ENCODE measurements at regions not wholly inside any gene's neighbourhood (a gene's known extent, or its start where the extent isn't known, plus 50 kb on each side); places are given as distances from the start of the nearest gene placed in this dataset.

GRCh38 chr16:9337308-9338032 is 246.0 kb downstream of the HAPSTR1 start:
- H3K4me3 ChIP-seq (ENCODE audit: low read depth, low read length): no peak overlapping the region
- TF ChIP-seq CTCF (IDR thresholded peaks at IDR 0.05; ENCODE audit: insufficient read depth, low read depth, low read length, missing control alignments): no peak
- DNase-seq (ENCODE audit: low read depth): no peak

GRCh38 chr16:9338068-9338467 is 246.6 kb downstream of the HAPSTR1 start:
- no peak for TF ChIP-seq CTCF (IDR thresholded peaks at IDR 0.05; ENCODE audit: insufficient read depth, low read depth, low read length, missing control alignments)
- no peak for DNase-seq (ENCODE audit: low read depth)
- no peak overlapping the region for H3K4me3 ChIP-seq (ENCODE audit: low read depth, low read length)

GRCh38 chr16:9338510-9338909 is 247.1 kb downstream of the HAPSTR1 start:
- no peak overlapping the region for H3K4me3 ChIP-seq (ENCODE audit: low read depth, low read length)
- no peak for TF ChIP-seq CTCF (IDR thresholded peaks at IDR 0.05; ENCODE audit: insufficient read depth, low read depth, low read length, missing control alignments)
- no peak for DNase-seq (ENCODE audit: low read depth)

GRCh38 chr16:9340526-9341256 is 249.2 kb downstream of the HAPSTR1 start:
- no peak for TF ChIP-seq CTCF (IDR thresholded peaks at IDR 0.05; ENCODE audit: insufficient read depth, low read depth, low read length, missing control alignments)
- no peak for DNase-seq (ENCODE audit: low read depth)
- no peak overlapping the region for H3K4me3 ChIP-seq (ENCODE audit: low read depth, low read length)

- no peak overlapping the region for H3K4me3 ChIP-seq (ENCODE audit: low read depth, low read length)
- no peak for DNase-seq (ENCODE audit: low read depth)
Measured at GRCh38 chr16:9343276-9343675, 251.8 kb downstream of the HAPSTR1 start.

GRCh38 chr16:9344508-9344907 is 253.1 kb downstream of the HAPSTR1 start:
- DNase-seq (ENCODE audit: low read depth): no peak
- H3K4me3 ChIP-seq (ENCODE audit: low read depth, low read length): no peak overlapping the region
- TF ChIP-seq CTCF (IDR thresholded peaks at IDR 0.05; ENCODE audit: insufficient read depth, low read depth, low read length, missing control alignments): no peak

More at GRCh38 chr16:9343276-9343675, 251.8 kb downstream of the HAPSTR1 start:
- no peak for TF ChIP-seq CTCF (IDR thresholded peaks at IDR 0.05; ENCODE audit: insufficient read depth, low read depth, low read length, missing control alignments)
